H9 (cell line): ENCODE measurements at regions not wholly inside any gene's neighbourhood (a gene's known extent, or its start where the extent isn't known, plus 50 kb on each side); places are given as distances from the start of the nearest gene placed in this dataset.

ENCODE experiments used
- DNase-seq: peaks from one replicate; pipeline ENCODE4 v3.0.0-alpha.2; 2017
- H2AFZ ChIP-seq: one replicate; pipeline ENCODE4 v1.6.1; 2013; ENCODE audit warnings: mild to moderate bottlenecking, low read length, control low read depth, moderate library complexity
- H2AK5ac ChIP-seq: 2 replicates; pipeline ENCODE4 v1.6.1; 2013; ENCODE audit warnings: low read length, control low read depth, mixed read lengths; ENCODE audit not compliant: insufficient read length
- H2BK120ac ChIP-seq: one replicate; pipeline ENCODE4 v1.6.1; 2013; ENCODE audit warnings: low read depth, mild to moderate bottlenecking, low read length, control low read depth, inconsistent platforms; ENCODE audit not compliant: poor library complexity, severe bottlenecking
- H2BK12ac ChIP-seq: 2 replicates; pipeline ENCODE4 v1.6.1; 2013; ENCODE audit warnings: low read length, control low read depth, mixed read lengths, low read depth; ENCODE audit not compliant: insufficient read length
- H2BK15ac ChIP-seq: 2 replicates; pipeline ENCODE4 v1.6.1; 2013; ENCODE audit warnings: low read depth, low read length, control low read depth
- H2BK20ac ChIP-seq: one replicate; pipeline ENCODE4 v1.6.1; 2013; ENCODE audit warnings: low read depth, mild to moderate bottlenecking, low read length, control low read depth, inconsistent platforms; ENCODE audit not compliant: poor library complexity, severe bottlenecking
- H2BK5ac ChIP-seq: 2 replicates; pipeline ENCODE4 v1.6.1; 2013; ENCODE audit warnings: low read length, control low read depth, mixed read lengths; ENCODE audit not compliant: insufficient read length
- H3K14ac ChIP-seq: 2 replicates; pipeline ENCODE4 v1.6.1; 2013; ENCODE audit warnings: low read length, control low read depth; ENCODE audit not compliant: insufficient read depth
- H3K18ac ChIP-seq: 2 replicates; pipeline ENCODE4 v1.6.1; 2013; ENCODE audit warnings: low read depth, mild to moderate bottlenecking, mixed read lengths, low read length, control low read depth; ENCODE audit not compliant: insufficient read length
- H3K23ac ChIP-seq: 2 replicates; pipeline ENCODE4 v1.6.1; 2013; ENCODE audit warnings: low read length, control low read depth, mixed read lengths, low read depth; ENCODE audit not compliant: insufficient read length
- H3K23me2 ChIP-seq: 2 replicates; pipeline ENCODE4 v1.6.1; 2013; ENCODE audit warnings: low read depth, mild to moderate bottlenecking, mixed read lengths, low read length, control low read depth; ENCODE audit not compliant: insufficient read length, poor library complexity, severe bottlenecking
- H3K27ac ChIP-seq: 2 replicates; pipeline ENCODE4 v1.5.1; 2013; ENCODE audit warnings: low read length, control low read depth, mixed read lengths, low read depth; ENCODE audit not compliant: insufficient read length
- H3K27me3 ChIP-seq: 2 replicates; pipeline ENCODE4 v1.6.1; 2013; ENCODE audit warnings: low read length, control low read depth, inconsistent platforms; ENCODE audit not compliant: insufficient read depth
- H3K4ac ChIP-seq: 2 replicates; pipeline ENCODE4 v1.6.1; 2013; ENCODE audit warnings: low read depth, mild to moderate bottlenecking, control low read depth, inconsistent platforms, low read length, moderate library complexity
- H3K4me1 ChIP-seq: 2 replicates; pipeline ENCODE4 v1.6.1; 2013; ENCODE audit warnings: low read length, control low read depth, inconsistent platforms; ENCODE audit not compliant: insufficient read depth
- H3K4me2 ChIP-seq: 2 replicates; pipeline ENCODE4 v1.6.1; 2013; ENCODE audit warnings: low read length, control low read depth, mixed read lengths; ENCODE audit not compliant: insufficient read length, insufficient read depth
- H3K56ac ChIP-seq: 2 replicates; pipeline ENCODE4 v1.6.1; 2013; ENCODE audit warnings: low read depth, mild to moderate bottlenecking, mixed read lengths, low read length, control low read depth; ENCODE audit not compliant: insufficient read length
- H3K79me1 ChIP-seq: 2 replicates; pipeline ENCODE4 v1.6.1; 2013; ENCODE audit warnings: low read depth, mild to moderate bottlenecking, moderate library complexity, low read length, control low read depth, inconsistent platforms; ENCODE audit not compliant: insufficient read depth, poor library complexity, severe bottlenecking
- H3K79me2 ChIP-seq: 2 replicates; pipeline ENCODE4 v1.6.1; 2013; ENCODE audit warnings: low read length, control low read depth, inconsistent platforms; ENCODE audit not compliant: insufficient read depth
- H3K9ac ChIP-seq: 2 replicates; pipeline ENCODE4 v1.6.1; 2013; ENCODE audit warnings: low read length, control low read depth, mixed read lengths; ENCODE audit not compliant: insufficient read length; ENCODE audit errors: extremely low read depth
- H3K9me3 ChIP-seq: one replicate; pipeline ENCODE4 v1.6.1; 2013; ENCODE audit warnings: low read depth, low read length, inconsistent platforms; ENCODE audit not compliant: control insufficient read depth
- H3T11ph ChIP-seq: one replicate; pipeline ENCODE4 v1.6.1; 2013; ENCODE audit warnings: mild to moderate bottlenecking, low read length, control low read depth, inconsistent platforms
- H4K20me1 ChIP-seq: one replicate; pipeline ENCODE4 v1.6.1; 2013; ENCODE audit not compliant: control insufficient read depth, insufficient read length, insufficient read depth
- H4K5ac ChIP-seq: 2 replicates; pipeline ENCODE4 v1.6.1; 2013; ENCODE audit warnings: low read depth, mild to moderate bottlenecking, mixed read lengths, low read length, control low read depth; ENCODE audit not compliant: insufficient read length
- H4K8ac ChIP-seq: replicated peaks from 2 replicates; pipeline ENCODE4 v1.6.1; 2013; ENCODE audit warnings: low read length, control low read depth, mixed read lengths, low read depth; ENCODE audit not compliant: insufficient read length
- H4K91ac ChIP-seq: 2 replicates; pipeline ENCODE4 v1.6.1; 2013; ENCODE audit warnings: low read depth, mild to moderate bottlenecking, moderate library complexity, mixed read lengths, low read length, control low read depth; ENCODE audit not compliant: insufficient read length
- H3K27ac Mint-ChIP-seq, 3 experiments: 2 replicates in 2 of 3; 3 replicates in 1 of 3; pipeline ENCODE4 v1.8.0; 2020 to 2021; ENCODE audit warnings: mixed read lengths in 3 of 3, mild to moderate bottlenecking in 1 of 3, moderate library complexity in 1 of 3
- H3K27me3 Mint-ChIP-seq: 2 replicates; pipeline ENCODE4 v1.8.0; 2021; ENCODE audit warnings: low read depth, mild to moderate bottlenecking, moderate library complexity, mixed read lengths
- H3K36me3 Mint-ChIP-seq, 3 experiments: 2 replicates in 2 of 3; 3 replicates in 1 of 3; pipeline ENCODE4 v1.8.0; 2020 to 2021; ENCODE audit warnings: low read depth in 3 of 3, mixed read lengths in 3 of 3; ENCODE audit not compliant: insufficient read depth in 1 of 3
- H3K4me1 Mint-ChIP-seq, 2 experiments: 2 replicates each; pipeline ENCODE4 v1.8.0; 2020; ENCODE audit warnings: mixed read lengths in 2 of 2
- H3K4me3 Mint-ChIP-seq, 2 experiments: 2 replicates in 1 of 2; 3 replicates in 1 of 2; pipeline ENCODE4 v1.8.0; 2020 to 2021; ENCODE audit warnings: mild to moderate bottlenecking in 2 of 2, mixed read lengths in 2 of 2, moderate library complexity in 1 of 2
- H3K9me3 Mint-ChIP-seq, 2 experiments: 2 replicates in 1 of 2; 3 replicates in 1 of 2; pipeline ENCODE4 v1.8.0; 2020; ENCODE audit warnings: mild to moderate bottlenecking in 2 of 2, mixed read lengths in 2 of 2, moderate library complexity in 1 of 2
- WGBS: extraction: QIAGEN DNeasy Blood & Tissue Kit; methylation state at CpG from one replicate; pipeline ENCODE4 v1.1.7; 2013; ENCODE audit warnings: missing lambda C conversion rate, low lambda C conversion rate, mixed read lengths; ENCODE audit not compliant: insufficient read length; ENCODE audit errors: extremely low coverage; 5-methylcytosine and 5-hydroxymethylcytosine counted together
- TF ChIP-seq, protein P1 (sequence below): fragments of 200-600 bp; sonication (generic); conservative IDR thresholded peaks from 3 replicates; pipeline ENCODE4 v1.8.0; 2021; ENCODE audit warnings: antibody characterized with exemption, mild to moderate bottlenecking

DNA sequence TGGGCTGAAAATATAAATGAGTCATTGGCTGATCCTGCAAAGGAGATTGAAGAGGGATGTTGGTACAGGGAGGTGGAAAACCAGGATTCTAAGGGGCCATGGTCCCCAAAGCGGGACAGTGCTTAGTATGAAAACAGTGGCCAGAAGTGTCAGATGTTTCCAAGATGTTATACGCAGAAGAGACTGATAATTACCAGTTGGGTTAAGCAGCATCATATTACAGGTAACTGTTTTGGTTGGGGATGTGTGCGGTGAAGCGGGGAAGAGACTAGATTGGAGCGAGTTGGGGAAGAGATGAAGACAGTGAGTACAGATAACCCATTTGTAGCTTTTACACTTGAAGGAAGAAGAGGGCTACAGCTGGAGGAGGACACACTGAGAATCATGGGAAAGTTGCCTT is 80.8 kb downstream of the PLEKHG1 start:
- H3K56ac ChIP-seq: no peak overlapping the region
- Mint-ChIP-seq H3K36me3 (no peaks in the 10 kb centered on the region; a peak in 1 of 7 replicates), H3K4me1 (no peaks in the 10 kb centered on the region), H3K27ac (no peak overlapping the region), H3K27me3 (peaks cover 4% of the 10 kb centered on the region), H3K4me3 (no peak overlapping the region), H3K9me3 (peaks cover 0 to 2% of the 10 kb centered on the region in 2 experiments; a peak in 1 of 5 replicates)
- H2AK5ac ChIP-seq: no peak overlapping the region
- no peaks in the 10 kb centered on the region for H3K79me2 ChIP-seq
- no peak overlapping the region for H2BK20ac ChIP-seq
- no peak overlapping the region for H2BK12ac ChIP-seq
- no peak overlapping the region for H4K5ac ChIP-seq
- no peaks in the 10 kb centered on the region for H3K79me1 ChIP-seq
- H3K18ac ChIP-seq: no peak overlapping the region
- H3K4me1 ChIP-seq: no peaks in the 10 kb centered on the region
- H2BK15ac ChIP-seq: no peak overlapping the region
- no peak overlapping the region for H3K27ac ChIP-seq
- TF ChIP-seq, protein P1, sequence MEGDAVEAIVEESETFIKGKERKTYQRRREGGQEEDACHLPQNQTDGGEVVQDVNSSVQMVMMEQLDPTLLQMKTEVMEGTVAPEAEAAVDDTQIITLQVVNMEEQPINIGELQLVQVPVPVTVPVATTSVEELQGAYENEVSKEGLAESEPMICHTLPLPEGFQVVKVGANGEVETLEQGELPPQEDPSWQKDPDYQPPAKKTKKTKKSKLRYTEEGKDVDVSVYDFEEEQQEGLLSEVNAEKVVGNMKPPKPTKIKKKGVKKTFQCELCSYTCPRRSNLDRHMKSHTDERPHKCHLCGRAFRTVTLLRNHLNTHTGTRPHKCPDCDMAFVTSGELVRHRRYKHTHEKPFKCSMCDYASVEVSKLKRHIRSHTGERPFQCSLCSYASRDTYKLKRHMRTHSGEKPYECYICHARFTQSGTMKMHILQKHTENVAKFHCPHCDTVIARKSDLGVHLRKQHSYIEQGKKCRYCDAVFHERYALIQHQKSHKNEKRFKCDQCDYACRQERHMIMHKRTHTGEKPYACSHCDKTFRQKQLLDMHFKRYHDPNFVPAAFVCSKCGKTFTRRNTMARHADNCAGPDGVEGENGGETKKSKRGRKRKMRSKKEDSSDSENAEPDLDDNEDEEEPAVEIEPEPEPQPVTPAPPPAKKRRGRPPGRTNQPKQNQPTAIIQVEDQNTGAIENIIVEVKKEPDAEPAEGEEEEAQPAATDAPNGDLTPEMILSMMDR: no peak
- H4K8ac ChIP-seq: no peak overlapping the region
- no peak overlapping the region for H3T11ph ChIP-seq
- WGBS: no CpG with 5 or more reads among the region's 5 CpGs
- DNase-seq: no peak
- H3K4me2 ChIP-seq: no peak overlapping the region
- H2BK5ac ChIP-seq: no peak overlapping the region
- H3K4ac ChIP-seq: no peak overlapping the region
- H3K23ac ChIP-seq: no peak overlapping the region
- no peaks in the 10 kb centered on the region for H3K23me2 ChIP-seq
- no peaks in the 10 kb centered on the region for H3K27me3 ChIP-seq
- H4K91ac ChIP-seq: no peak overlapping the region
- no peak overlapping the region for H2AFZ ChIP-seq
- H3K14ac ChIP-seq: no peak overlapping the region
- H3K9ac ChIP-seq: no peak overlapping the region
- no peaks in the 10 kb centered on the region for H3K9me3 ChIP-seq
- H2BK120ac ChIP-seq: no peak overlapping the region
- H4K20me1 ChIP-seq: no peaks in the 10 kb centered on the region
